ENCODE measurements at regions not wholly inside any gene's neighbourhood (a gene's known extent, or its start where the extent isn't known, plus 50 kb on each side); places are given as distances from the start of the nearest gene placed in this dataset.

GRCh38 chr12:38983117-38983571, 77.8 kb upstream of the CPNE8 start:
- Histone ChIP-seq H2AK5ac (ENCODE audit: low read length, severe bottlenecking) (no peak overlapping the region), H3K4me1 (ENCODE audit: control insufficient read depth, insufficient read depth, low read depth, low read length) (no peaks in the 10 kb centered on the region), H2BK15ac (ENCODE audit: low read depth, poor library complexity, severe bottlenecking) (no peak overlapping the region), H3K27ac (ENCODE audit: low read length, poor library complexity, severe bottlenecking) (no peak overlapping the region), H3K27me3 (ENCODE audit: control insufficient read depth in 1 of 2, insufficient read depth in 1 of 2, low read length in 2 of 2) (no peaks in the 10 kb centered on the region), H4K91ac (ENCODE audit: low read length) (no peak overlapping the region), H4K8ac (ENCODE audit: low read length) (no peak overlapping the region), H2BK12ac (ENCODE audit: low read length in 2 of 2) (no peak overlapping the region), H3K4ac (ENCODE audit: low read depth in 1 of 2, low read length in 2 of 2) (no peak overlapping the region), H3K14ac (ENCODE audit: low read length in 2 of 2) (no peak overlapping the region), H2BK5ac (ENCODE audit: low read depth, low read length, poor library complexity, severe bottlenecking) (no peak overlapping the region), H3K79me1 (replicated peaks; ENCODE audit: low read length, poor library complexity, severe bottlenecking) (no peaks in the 10 kb centered on the region), H3K23ac (ENCODE audit: low read length in 2 of 2) (no peak overlapping the region), H2AFZ (ENCODE audit: low read depth, low read length) (no peak overlapping the region), H2BK120ac (ENCODE audit: low read depth, low read length) (no peak overlapping the region), H3K9ac (ENCODE audit: low read length) (no peak overlapping the region), H3K4me2 (ENCODE audit: low read length, poor library complexity, severe bottlenecking) (peak overlapping the region; percentile 21), H3K4me3 (ENCODE audit: insufficient read depth in 1 of 2, low read depth in 1 of 2, low read length in 2 of 2) (peak overlapping the region in 1 of 2 experiments; percentile 13), H3K36me3 (ENCODE audit: control insufficient read depth in 1 of 2, insufficient read depth in 2 of 2, low read depth in 1 of 2, low read length in 2 of 2) (no peaks in the 10 kb centered on the region), H3K9me3 (ENCODE audit: control insufficient read depth, low read length) (peaks cover 32% of the 10 kb centered on the region), H3K18ac (ENCODE audit: low read depth in 1 of 2, low read length in 2 of 2) (no peak overlapping the region)
- DNase-seq: no peak
- WGBS: 76% methylated on average over 6 of the region's 6 CpGs

- H3K36me3 ChIP-seq (ENCODE audit: control insufficient read depth in 1 of 2, insufficient read depth in 2 of 2, low read depth in 1 of 2, low read length in 2 of 2): no peaks in the 10 kb centered on the region
- H3K4me1 ChIP-seq (ENCODE audit: control insufficient read depth, insufficient read depth, low read depth, low read length): no peaks in the 10 kb centered on the region
- H2BK120ac ChIP-seq (ENCODE audit: low read depth, low read length): no peak overlapping the region
- H3K9me3 ChIP-seq (ENCODE audit: control insufficient read depth, low read length): peaks cover 2% of the 10 kb centered on the region
- no peaks in the 10 kb centered on the region for H3K79me1 ChIP-seq (replicated peaks; ENCODE audit: low read length, poor library complexity, severe bottlenecking)
- no peak overlapping the region for H2AFZ ChIP-seq (ENCODE audit: low read depth, low read length)
- no peaks in the 10 kb centered on the region for H3K27me3 ChIP-seq (ENCODE audit: control insufficient read depth in 1 of 2, insufficient read depth in 1 of 2, low read length in 2 of 2)
- no peak overlapping the region for H3K27ac ChIP-seq (ENCODE audit: low read length, poor library complexity, severe bottlenecking)
- no peak overlapping the region for H4K8ac ChIP-seq (ENCODE audit: low read length)
- H2BK5ac ChIP-seq (ENCODE audit: low read depth, low read length, poor library complexity, severe bottlenecking): no peak overlapping the region
- no peak overlapping the region for H3K14ac ChIP-seq (ENCODE audit: low read length in 2 of 2)
- no peak overlapping the region for H3K18ac ChIP-seq (ENCODE audit: low read depth in 1 of 2, low read length in 2 of 2)
- H2BK15ac ChIP-seq (ENCODE audit: low read depth, poor library complexity, severe bottlenecking): no peak overlapping the region
- H2AK5ac ChIP-seq (ENCODE audit: low read length, severe bottlenecking): no peak overlapping the region
- H3K23ac ChIP-seq (ENCODE audit: low read length in 2 of 2): no peak overlapping the region
- H4K91ac ChIP-seq (ENCODE audit: low read length): no peak overlapping the region
- WGBS: no CpG with 5 or more reads among the region's 1 CpG
- no peak overlapping the region for H2BK12ac ChIP-seq (ENCODE audit: low read length in 2 of 2)
- H3K9ac ChIP-seq (ENCODE audit: low read length): no peak overlapping the region
- H3K4me3 ChIP-seq (ENCODE audit: insufficient read depth in 1 of 2, low read depth in 1 of 2, low read length in 2 of 2): no peak overlapping the region
- no peak overlapping the region for H3K4me2 ChIP-seq (ENCODE audit: low read length, poor library complexity, severe bottlenecking)
- no peak for DNase-seq
- H3K4ac ChIP-seq (ENCODE audit: low read depth in 1 of 2, low read length in 2 of 2): no peak overlapping the region
Observed at GRCh38 chr12:38977132-38977531, 71.7 kb upstream of the CPNE8 start.

GRCh38 chr12:38969706-38970105, 64.3 kb upstream of the CPNE8 start:
- Histone ChIP-seq H3K9ac (ENCODE audit: low read length) (no peak overlapping the region), H2BK15ac (ENCODE audit: low read depth, poor library complexity, severe bottlenecking) (no peak overlapping the region), H3K27me3 (ENCODE audit: control insufficient read depth in 1 of 2, insufficient read depth in 1 of 2, low read length in 2 of 2) (no peaks in the 10 kb centered on the region), H3K36me3 (ENCODE audit: control insufficient read depth in 1 of 2, insufficient read depth in 2 of 2, low read depth in 1 of 2, low read length in 2 of 2) (no peaks in the 10 kb centered on the region), H4K8ac (ENCODE audit: low read length) (no peak overlapping the region), H3K27ac (ENCODE audit: low read length, poor library complexity, severe bottlenecking) (no peak overlapping the region), H2BK5ac (ENCODE audit: low read depth, low read length, poor library complexity, severe bottlenecking) (no peak overlapping the region), H2BK12ac (ENCODE audit: low read length in 2 of 2) (no peak overlapping the region), H3K4me2 (ENCODE audit: low read length, poor library complexity, severe bottlenecking) (no peak overlapping the region), H3K23ac (ENCODE audit: low read length in 2 of 2) (no peak overlapping the region), H4K91ac (ENCODE audit: low read length) (no peak overlapping the region), H3K18ac (ENCODE audit: low read depth in 1 of 2, low read length in 2 of 2) (no peak overlapping the region), H3K9me3 (ENCODE audit: control insufficient read depth, low read length) (peaks cover 5% of the 10 kb centered on the region), H2BK120ac (ENCODE audit: low read depth, low read length) (no peak overlapping the region), H2AK5ac (ENCODE audit: low read length, severe bottlenecking) (no peak overlapping the region), H3K4ac (ENCODE audit: low read depth in 1 of 2, low read length in 2 of 2) (no peak overlapping the region), H2AFZ (ENCODE audit: low read depth, low read length) (no peak overlapping the region), H3K4me1 (ENCODE audit: control insufficient read depth, insufficient read depth, low read depth, low read length) (no peaks in the 10 kb centered on the region), H3K14ac (ENCODE audit: low read length in 2 of 2) (no peak overlapping the region), H3K4me3 (ENCODE audit: insufficient read depth in 1 of 2, low read depth in 1 of 2, low read length in 2 of 2) (no peak overlapping the region), H3K79me1 (replicated peaks; ENCODE audit: low read length, poor library complexity, severe bottlenecking) (no peaks in the 10 kb centered on the region)
- no CpG with 5 or more reads among the region's 2 CpGs for WGBS
- DNase-seq: no peak

- Histone ChIP-seq H2BK15ac (ENCODE audit: low read depth, poor library complexity, severe bottlenecking) (no peak overlapping the region), H3K23ac (ENCODE audit: low read length in 2 of 2) (no peak overlapping the region)
Observed at GRCh38 chr12:38961683-38962082, 56.3 kb upstream of the CPNE8 start.

More at GRCh38 chr12:38961683-38962082, 56.3 kb upstream of the CPNE8 start:
- 66% methylated on average over 2 of the region's 5 CpGs for WGBS
- no peak overlapping the region for H3K4ac ChIP-seq (ENCODE audit: low read depth in 1 of 2, low read length in 2 of 2)
- no peak overlapping the region for H3K18ac ChIP-seq (ENCODE audit: low read depth in 1 of 2, low read length in 2 of 2)
- H3K4me3 ChIP-seq (ENCODE audit: insufficient read depth in 1 of 2, low read depth in 1 of 2, low read length in 2 of 2): no peak overlapping the region
- H3K79me1 ChIP-seq (replicated peaks; ENCODE audit: low read length, poor library complexity, severe bottlenecking): no peaks in the 10 kb centered on the region
- H3K9ac ChIP-seq (ENCODE audit: low read length): no peak overlapping the region
- no peak overlapping the region for H2AK5ac ChIP-seq (ENCODE audit: low read length, severe bottlenecking)
- H3K14ac ChIP-seq (ENCODE audit: low read length in 2 of 2): no peak overlapping the region
- no peak overlapping the region for H2BK12ac ChIP-seq (ENCODE audit: low read length in 2 of 2)
- H3K4me2 ChIP-seq (ENCODE audit: low read length, poor library complexity, severe bottlenecking): no peak overlapping the region
- no peaks in the 10 kb centered on the region for H3K4me1 ChIP-seq (ENCODE audit: control insufficient read depth, insufficient read depth, low read depth, low read length)
- no peak overlapping the region for H4K8ac ChIP-seq (ENCODE audit: low read length)
- H3K36me3 ChIP-seq (ENCODE audit: control insufficient read depth in 1 of 2, insufficient read depth in 2 of 2, low read depth in 1 of 2, low read length in 2 of 2): no peaks in the 10 kb centered on the region
- no peak overlapping the region for H4K91ac ChIP-seq (ENCODE audit: low read length)
- DNase-seq: no peak
- no peak overlapping the region for H2BK5ac ChIP-seq (ENCODE audit: low read depth, low read length, poor library complexity, severe bottlenecking)
- H2AFZ ChIP-seq (ENCODE audit: low read depth, low read length): no peak overlapping the region
- H2BK120ac ChIP-seq (ENCODE audit: low read depth, low read length): no peak overlapping the region
- no peaks in the 10 kb centered on the region for H3K27me3 ChIP-seq (ENCODE audit: control insufficient read depth in 1 of 2, insufficient read depth in 1 of 2, low read length in 2 of 2)
- no peak overlapping the region for H3K27ac ChIP-seq (ENCODE audit: low read length, poor library complexity, severe bottlenecking)
- no peaks in the 10 kb centered on the region for H3K9me3 ChIP-seq (ENCODE audit: control insufficient read depth, low read length)
